NCI-H774 (cell line): ENCODE measurements at regions not wholly inside any gene's neighbourhood (a gene's known extent, or its start where the extent isn't known, plus 50 kb on each side); places are given as distances from the start of the nearest gene placed in this dataset.
"Not testable (repeated sequence)": the region's sequence is repeated elsewhere in the genome, so short reads cannot be mapped to it uniquely, and the experiment has no call there.

Source experiments
- DNase-seq: peaks from one replicate; lab custom pipeline; 2025; lab: John Stamatoyannopoulos, UW

DNA sequence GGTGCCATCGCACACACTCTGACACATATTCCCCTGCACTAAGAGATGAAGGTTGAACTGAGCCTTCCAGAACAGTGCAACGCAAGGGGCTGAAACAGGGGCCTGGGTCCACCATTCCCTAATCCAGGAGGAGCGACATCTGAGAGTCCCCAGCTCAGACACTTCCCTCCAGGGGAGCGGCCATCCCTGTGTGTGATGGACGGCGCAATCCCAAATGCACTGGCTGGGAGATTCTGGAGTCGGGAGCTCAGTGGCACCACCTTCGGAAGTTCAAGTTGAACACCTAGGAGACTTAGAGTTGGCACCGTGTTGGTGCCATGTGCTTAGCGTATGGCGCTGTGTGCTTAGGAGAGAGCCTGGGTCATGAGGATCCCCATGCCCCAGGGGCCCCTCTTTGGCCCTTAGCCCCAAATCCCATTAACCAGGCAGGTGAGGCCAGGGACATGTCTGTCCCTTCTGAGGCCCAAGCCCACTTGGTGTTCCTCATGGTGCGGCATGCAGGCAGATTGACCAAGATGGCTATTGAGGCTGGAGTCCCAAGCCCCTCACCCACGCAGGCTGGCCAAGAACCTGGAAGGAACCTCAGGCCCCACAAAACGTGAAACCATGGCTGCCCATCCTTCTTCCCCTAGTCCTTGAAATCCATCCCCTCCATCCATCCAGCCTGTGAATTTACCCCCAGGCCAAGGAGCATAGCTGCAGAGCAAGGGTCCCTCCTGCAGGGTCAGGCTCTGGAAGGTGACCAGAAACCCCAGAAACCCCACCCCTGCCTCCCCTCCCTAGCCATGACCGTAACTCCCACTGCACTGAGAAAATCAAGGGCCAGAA, 114.1 kb upstream of the OTOS start:
- no peak for DNase-seq

DNA sequence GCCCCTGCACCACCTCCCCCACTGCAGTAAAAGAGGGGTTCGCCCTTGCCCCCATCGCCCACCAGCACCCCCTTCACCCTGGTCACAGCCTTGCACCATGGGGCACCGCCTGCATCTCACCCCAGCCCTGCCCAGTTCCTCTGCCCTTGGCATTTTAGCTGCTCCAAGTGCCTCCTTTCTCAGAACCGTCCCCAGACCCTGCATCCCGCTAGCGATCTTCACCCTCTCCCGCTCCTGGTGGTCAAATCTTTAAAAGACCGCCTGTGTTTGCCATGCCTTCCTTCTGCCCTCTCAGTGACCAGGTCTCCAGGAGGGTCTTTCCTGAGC, 114.7 kb upstream of the OTOS start:
- no peak for DNase-seq

DNA sequence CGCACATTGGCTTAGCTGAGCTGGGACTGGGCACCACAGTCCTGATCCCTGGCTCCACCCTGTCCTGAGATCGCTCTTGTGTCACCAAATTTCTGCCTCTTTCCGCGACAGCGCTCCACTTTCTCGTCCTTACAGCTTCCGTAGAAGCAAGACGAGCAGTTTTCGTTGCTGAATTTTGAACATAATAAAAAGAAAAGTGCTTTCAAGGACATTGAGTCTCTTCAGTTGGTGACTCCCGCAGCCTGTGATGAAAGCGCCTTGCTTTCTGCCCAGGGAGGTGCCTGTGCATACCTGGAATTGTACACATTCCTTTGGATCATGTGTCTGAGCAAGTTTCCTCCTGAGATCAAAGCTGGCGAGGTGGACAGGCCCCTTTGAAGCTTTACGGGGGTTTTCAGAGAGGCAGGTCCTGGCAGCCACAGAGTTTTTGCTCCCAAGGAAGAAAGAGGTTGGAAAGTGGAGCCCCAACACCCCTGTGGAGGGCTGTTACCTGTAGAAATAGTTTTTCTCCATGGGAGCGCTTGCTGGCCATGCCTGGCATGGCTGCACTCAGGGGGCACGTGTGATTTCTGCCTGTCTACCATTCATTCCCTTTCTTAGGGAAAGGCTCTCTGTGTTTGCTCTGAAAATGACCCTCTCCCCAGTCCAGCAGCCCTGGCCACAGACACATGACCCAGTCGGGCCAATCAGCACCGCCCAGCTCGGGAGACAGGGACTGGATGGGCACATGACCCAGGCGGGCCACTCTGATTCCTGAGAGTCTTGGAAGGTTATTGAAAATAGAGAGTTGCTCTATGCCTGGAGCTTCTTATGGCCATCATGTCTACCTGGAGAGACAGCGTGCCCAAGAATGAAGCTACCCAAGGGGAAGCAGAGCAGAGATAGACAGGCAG, 115.6 kb upstream of the OTOS start:
- DNase-seq, result no peak

DNA sequence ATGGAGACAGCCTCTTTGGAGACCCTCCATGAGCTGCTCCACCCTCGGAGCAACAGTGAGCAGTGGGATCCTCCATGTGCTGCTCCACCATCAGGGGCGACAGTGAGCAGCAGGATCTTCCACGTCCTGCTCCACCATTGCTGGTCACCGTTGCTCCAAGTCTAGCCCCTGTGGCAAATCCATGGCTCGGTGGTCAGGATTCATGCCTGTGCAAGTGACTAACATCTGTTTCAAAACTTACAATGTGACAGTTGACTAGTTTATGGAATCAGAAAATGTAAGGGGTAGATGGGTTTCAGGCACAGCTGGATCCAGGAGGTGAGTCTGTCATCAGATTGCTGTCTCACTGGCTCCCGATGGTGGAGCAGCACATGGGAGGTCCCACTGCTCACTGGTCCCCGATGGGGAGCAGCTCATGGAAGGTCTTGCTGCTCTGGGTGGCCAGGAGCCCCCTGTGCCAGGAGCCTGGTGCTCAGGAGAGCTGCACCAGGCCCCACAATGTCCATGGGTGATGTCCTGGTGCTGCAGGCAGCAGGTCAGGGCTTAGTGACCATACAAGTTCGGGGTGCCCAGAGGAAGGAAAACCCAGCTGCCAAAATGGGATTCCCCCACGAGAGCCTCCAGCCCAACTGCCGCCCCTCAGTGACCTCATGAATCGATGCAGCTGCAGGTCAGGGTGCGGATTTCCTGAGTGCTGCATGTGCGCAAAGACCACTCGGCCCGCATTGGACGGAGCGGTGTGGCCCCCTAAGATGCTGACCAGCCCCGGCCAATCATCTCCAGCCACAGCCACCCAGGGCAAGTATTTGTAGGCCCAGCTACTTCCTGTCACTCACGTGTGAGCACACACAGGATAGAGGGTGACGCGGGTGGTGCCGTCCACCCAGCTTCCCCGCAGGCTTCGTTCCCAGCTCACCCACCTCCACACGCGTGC, 116.5 kb upstream of the OTOS start:
- no peak for DNase-seq

DNA sequence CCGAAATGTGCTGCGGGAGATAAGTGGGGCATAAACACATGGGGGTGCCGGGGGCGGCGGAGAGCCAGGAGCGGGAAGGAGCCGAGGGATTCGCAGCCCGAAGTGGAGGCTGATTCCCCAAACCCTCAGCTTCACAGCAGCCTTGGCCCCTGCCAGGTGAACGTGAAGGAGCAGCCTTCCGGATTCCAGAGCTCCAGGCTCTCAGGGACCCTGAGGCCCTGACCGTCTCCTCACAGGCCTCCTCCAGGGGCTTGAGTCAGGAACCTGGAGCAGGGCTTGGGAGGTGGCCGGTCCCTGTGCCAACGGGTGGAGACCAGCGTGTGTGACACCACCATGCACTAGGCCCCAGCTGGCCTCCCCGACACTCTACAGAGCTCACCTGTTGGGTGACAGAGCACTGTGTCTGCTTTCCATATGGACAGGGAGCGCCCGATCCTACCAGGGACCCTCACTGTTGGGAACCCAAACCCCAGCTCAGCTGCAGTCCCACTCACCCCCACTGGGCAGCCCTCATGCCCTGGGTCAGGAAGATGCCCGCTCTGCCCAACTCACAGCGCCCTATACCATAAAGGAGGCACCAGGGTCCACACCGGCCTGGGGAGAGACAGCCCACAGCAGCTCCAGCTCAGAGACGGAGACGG, 117.6 kb upstream of the OTOS start:
- DNase-seq, result no peak

DNA sequence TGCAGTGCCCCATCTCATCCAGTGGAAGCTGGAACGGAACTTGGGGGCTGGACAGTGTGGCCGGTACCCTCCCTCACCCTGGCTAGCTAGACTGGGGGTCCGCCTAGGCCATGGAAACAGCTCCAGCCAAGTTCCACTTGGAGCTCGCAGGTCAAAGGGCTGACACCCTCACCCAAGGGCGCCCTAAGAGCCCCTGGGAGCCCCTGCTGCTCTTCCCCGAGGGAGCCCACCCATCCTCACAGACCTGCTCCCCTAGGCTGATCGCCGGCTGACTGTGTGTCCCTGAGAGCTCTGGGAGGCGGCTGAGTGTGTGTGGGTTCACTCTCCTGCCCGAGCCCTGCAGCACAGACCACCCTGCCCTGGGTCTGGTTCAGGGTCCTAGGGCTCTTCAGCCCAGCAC, 118.2 kb upstream of the OTOS start:
- no peak for DNase-seq

DNA sequence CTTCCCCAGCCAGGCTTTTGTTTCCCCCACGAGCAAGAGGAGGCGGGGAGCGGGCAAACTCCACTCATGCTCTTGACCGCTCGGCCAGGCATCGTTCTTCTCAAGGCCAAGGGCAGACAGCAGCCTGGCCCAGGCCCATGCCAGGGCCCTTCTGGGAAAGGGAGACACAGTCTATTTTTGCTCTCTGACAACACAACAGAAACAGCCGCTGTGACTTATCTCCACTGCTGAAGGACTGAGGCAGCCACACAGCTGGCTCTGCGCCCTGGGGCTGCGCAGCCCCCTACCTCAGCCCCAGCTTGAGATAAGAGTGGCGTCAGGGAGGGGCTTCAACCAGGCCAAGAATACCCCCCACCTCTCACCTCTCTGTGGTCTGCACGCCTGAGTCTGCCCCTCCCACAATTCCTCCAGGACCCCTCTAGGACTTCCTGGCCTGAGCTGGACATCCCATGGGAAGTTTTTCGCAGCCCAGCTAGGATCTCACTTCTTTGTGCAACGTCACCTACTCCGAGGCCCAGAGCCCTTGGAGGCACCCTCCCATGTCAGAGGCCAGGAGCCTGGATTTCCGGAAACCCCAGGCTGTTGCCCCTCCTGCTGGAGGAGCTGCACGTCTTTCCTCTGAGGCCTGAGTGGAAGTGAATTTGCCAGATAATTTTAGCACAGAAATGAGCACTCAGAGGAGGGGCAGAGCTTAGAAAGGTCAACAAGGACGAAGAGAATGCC, 118.9 kb upstream of the OTOS start:
- no peak for DNase-seq

GRCh38 chr2:240259924-240260529, 119.6 kb upstream of the OTOS start:
- no peak for DNase-seq

GRCh38 chr2:240260664-240261063, 120.2 kb upstream of the OTOS start:
- no peak for DNase-seq

DNA sequence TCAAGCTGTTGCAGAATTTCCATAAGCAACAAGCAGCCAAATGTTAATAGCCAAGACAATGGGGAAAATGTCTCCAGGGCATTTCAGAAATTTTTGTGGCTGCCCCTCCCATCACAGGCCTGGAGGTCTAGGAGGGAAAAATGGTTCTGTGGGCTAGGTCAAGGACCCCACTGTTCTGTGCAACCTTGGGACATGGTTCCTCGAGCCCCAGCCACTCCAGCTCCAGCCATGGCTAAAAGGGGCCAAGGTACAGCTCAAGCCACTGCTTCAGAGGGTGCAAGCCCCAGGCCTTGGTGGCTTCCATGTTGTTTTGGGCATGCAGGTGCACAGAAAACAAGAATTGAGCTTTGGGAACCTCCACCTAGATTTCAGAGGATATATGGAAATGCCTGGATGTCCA, 122.1 kb upstream of the OTOS start:
- not testable (repeated sequence) for DNase-seq

DNA sequence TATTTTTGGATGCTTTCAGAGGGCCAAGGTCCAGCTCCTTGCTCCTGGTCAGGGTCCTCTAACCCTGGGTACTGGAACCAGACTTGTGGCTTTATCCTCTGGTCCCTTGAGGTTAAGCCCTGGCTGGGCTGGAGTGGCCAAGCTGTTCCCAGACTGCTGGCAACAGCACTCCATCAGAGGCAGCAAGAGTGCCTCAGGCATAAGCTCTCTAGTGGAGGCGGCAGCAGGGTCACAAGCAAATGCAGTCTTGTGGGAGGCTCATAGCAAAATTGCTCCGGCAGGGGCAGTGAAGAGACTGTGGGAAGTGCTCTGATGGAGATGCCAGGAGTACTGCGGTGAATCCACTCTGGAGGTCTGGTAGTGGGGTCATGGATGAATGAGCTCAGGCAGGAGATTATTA, 128.9 kb upstream of the OTOS start:
- no peak for DNase-seq

DNA sequence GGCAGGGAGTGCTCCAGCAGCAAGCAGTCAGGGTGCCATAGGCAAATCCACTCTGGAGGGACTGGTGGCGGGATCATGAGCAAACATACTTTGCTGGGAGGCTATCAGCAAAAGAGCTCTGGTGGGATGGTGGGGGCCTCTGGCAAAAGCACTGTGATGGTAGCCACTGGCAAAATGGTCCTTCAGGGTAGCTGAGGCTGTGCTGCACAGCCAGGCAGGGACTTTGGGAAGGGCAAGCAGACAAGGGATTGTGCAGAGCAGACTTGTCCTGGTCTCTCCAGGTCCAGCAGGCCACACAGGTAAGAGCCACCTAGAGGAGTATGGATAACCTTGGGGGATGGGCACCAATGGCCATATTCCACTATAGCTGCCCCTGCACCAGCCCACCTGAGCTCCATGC, 129.4 kb upstream of the OTOS start:
- DNase-seq, result no peak

DNA sequence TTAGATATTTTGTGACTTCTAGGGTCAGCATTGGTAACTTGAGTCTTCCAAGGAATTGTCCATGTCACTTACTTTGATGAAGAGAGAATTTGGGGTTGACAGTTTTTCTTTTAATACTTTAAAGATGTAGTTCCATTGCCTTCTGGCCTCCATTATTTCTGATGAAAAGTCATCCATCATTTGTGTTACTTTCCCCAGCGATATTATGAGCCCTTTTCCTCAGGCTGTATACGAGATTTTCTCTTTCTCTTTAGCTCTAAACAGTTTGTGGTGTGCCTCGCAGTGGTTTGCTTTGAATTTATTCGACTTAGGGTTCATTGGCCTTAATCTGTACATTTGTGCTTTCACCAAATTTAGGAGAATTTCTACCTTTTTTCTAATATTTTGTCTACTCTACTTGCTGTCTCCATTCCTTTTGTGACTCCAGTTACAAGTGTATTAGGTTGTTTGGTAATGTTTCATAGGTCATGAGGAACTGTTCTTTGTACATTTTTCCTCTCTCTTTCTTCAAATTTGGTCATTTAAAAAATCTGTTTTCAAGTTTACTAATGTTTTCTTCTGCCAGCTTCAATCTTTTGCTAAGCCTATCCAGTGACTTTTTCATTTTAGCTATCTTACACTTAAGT, 131.4 kb upstream of the OTOS start:
- no peak for DNase-seq

GRCh38 chr2:240275386-240275785, 134.9 kb upstream of the OTOS start:
- no peak for DNase-seq

GRCh38 chr2:240277073-240277806, 136.8 kb upstream of the OTOS start:
- no peak for DNase-seq

- no peak for DNase-seq
These were observed 137.5 kb upstream of the OTOS start for GRCh38 chr2:240277807-240278522.

DNA sequence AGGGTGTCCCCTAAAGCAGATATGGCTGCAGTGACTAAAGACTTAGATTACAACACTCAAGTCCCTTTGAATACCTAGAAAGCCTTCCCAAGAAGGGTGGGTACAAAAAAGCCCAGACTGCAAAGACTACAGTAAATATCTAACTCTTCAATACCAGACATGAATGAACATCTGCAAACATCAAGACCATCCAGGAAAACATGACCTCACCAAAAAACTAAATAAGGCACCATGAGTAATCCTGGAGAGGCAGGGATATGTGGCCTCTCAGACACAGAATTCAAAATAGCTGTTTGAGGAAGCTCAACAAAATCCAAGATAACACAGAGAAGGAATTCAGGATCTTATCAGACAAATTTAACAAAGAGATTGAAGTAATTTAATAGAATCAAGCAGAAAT, 138.2 kb upstream of the OTOS start:
- DNase-seq, result no peak

DNA sequence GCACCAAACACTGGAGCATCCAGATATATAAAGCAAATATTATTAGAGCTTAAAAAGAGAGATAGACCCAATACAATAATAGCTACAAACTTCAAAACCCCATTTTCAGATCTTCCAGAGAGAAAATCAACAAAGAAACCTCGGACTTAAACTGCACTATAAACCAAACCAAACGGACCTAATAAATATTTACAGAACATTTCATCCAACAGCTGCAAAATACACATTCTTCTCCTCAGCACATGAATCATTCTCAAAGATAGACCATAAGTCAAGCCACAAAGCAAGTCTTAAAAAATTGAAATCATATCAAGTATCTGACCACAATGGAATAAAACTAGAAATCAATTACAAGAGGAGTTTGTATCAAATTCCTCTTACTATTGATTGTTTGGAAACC, 140.2 kb upstream of the OTOS start:
- DNase-seq, result no peak
